D721Med (cell line): ENCODE measurements at regions not wholly inside any gene's neighbourhood (a gene's known extent, or its start where the extent isn't known, plus 50 kb on each side); places are given as distances from the start of the nearest gene placed in this dataset.

Source experiments
- DNase-seq: peaks from one replicate; pipeline ENCODE4 v3.0.0; 2011; ENCODE audit warnings: low spot score; ENCODE audit not compliant: insufficient read length
- FAIRE-seq: peaks from 2 replicates; lab custom pipeline; 2011; peaks lifted over from hg19 to GRCh38; lab: Jason Lieb, UNC
- CTCF ChIP-seq: IDR thresholded peaks from 2 replicates; pipeline ENCODE4 v1.5.1; 2012; ENCODE audit warnings: mild to moderate bottlenecking, control low read depth; ENCODE audit not compliant: insufficient read depth; ENCODE audit errors: missing control alignments

GRCh38 chr3:103083848-103084631, 649.2 kb downstream of the ZPLD1 start:
- DNase-seq (no peak), FAIRE-seq (no peak)
- no peak for TF ChIP-seq CTCF

DNA sequence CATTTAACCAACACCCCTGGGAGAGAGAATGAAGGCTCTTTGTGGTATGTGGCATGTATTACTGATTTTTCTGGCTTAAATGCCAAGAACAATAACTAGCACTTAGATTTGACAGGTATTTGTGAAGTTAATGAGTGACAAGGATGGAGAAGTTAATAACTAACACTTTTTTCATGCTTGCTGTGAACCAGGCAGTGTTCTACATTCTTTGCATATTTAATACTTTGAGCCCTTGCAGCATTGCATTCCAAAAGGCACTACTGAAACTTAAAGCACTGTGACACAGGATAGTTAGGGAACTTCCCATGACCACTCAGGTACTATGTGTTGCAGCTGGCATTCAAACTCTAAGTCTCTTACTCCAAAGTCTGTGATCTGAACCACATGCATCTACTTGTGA, 650.6 kb downstream of the ZPLD1 start:
- DNase-seq (no peak), FAIRE-seq (no peak)
- TF ChIP-seq CTCF: no peak

DNA sequence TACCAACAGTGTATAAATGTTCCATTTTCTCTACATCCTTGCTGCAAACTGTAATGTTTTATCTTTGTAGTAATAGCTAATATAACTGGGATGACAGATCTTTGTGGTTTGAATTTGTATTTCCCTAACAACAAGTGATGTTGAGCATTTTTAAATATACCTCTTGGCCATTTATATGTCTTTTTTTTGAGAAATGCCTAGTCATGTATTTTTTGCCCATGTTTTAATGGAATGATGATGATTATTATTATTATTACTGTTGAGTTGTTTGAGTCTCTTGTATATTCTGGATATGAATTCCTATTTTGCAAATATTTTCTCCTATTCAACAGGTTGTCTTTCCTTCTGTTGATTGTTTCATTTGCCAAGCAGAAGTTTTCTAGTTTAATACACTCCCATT, 654.9 kb downstream of the ZPLD1 start:
- no peak for TF ChIP-seq CTCF
- no peak for FAIRE-seq

GRCh38 chr3:103105206-103105605, 670.4 kb downstream of the ZPLD1 start:
- no peak for DNase-seq
- TF ChIP-seq CTCF: no peak
- FAIRE-seq: no peak

More for the DNA sequence above, 654.9 kb downstream of the ZPLD1 start:
- no peak for DNase-seq

DNA sequence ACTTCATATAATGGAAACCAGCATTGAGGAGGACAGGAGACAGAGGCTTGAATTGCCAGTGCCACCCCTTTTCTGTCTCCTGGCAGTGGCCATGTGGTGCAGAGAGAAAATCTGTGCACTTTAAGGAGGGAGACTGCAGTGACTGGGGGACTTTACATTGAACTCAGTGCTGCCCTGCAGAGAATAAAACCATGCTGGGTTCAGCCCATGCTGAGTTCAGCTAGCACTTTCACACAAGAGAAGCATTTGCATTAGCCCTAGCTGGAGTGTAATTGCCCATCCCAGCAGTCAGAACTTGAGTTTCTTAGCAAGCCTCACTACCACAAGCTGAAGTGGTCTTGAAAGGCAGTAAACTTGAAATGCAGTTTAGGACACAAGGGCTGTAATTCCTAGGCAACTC, 677.5 kb downstream of the ZPLD1 start:
- DNase-seq (no peak), FAIRE-seq (no peak)
- TF ChIP-seq CTCF: no peak

- DNase-seq: no peak
- TF ChIP-seq CTCF: no peak
- FAIRE-seq: no peak
Measured at GRCh38 chr3:103126115-103126514, 691.3 kb downstream of the ZPLD1 start.

GRCh38 chr3:103127098-103127630, 692.3 kb downstream of the ZPLD1 start:
- no peak for FAIRE-seq
- TF ChIP-seq CTCF: no peak
- no peak for DNase-seq
